CD4-positive, alpha-beta T cell (primary cell): ENCODE measurements at regions not wholly inside any gene's neighbourhood (a gene's known extent, or its start where the extent isn't known, plus 50 kb on each side); places are given as distances from the start of the nearest gene placed in this dataset.
"Not testable (repeated sequence)": the region's sequence is repeated elsewhere in the genome, so short reads cannot be mapped to it uniquely, and the experiment has no call there.

Experiments
- ATAC-seq: fragments of 200-7000 bp; cut with Tn5 transposase; one replicate; pipeline ENCODE4 v1.10.0; 2022; ENCODE audit warnings: mild to moderate bottlenecking; ENCODE audit not compliant: poor library complexity
- CTCF ChIA-PET: fragments of 350-600 bp; sonication (Branson Sonifier 250); formaldehyde crosslinking; loops from one replicate; lab custom pipeline; 2021; ENCODE audit warnings: antibody characterized with exemption, inconsistent platforms; lab: Charles Lee
- POLR2A ChIA-PET: fragments of 350-600 bp; sonication (Branson Sonifier 250); formaldehyde crosslinking; loops from one replicate; lab custom pipeline; 2021; ENCODE audit warnings: antibody characterized with exemption, inconsistent platforms; lab: Charles Lee
- DNase-seq, 14 experiments: peaks; one replicate each; pipeline ENCODE4 v3.0.0-alpha.2; 2013 to 2020; ENCODE audit warnings: mixed read lengths in 2 of 14
- H3K27ac ChIP-seq, 2 donors: one replicate each; pipeline versions ENCODE4 v1.5.1 to v1.7.0; 2013; ENCODE audit warnings: low read length in 2 of 2, low read depth in 1 of 2, mild to moderate bottlenecking in 1 of 2
- H3K27me3 ChIP-seq, 2 experiments: 1 replicate in 1 of 2; 2 replicates in 1 of 2; pipeline versions ENCODE4 v1.6.1 to v1.7.0; 2013; ENCODE audit warnings: low read length in 2 of 2, control low read depth in 1 of 2, mild to moderate bottlenecking in 1 of 2, moderate library complexity in 1 of 2; ENCODE audit not compliant: insufficient read depth in 2 of 2, control insufficient read depth in 1 of 2
- H3K36me3 ChIP-seq: one replicate; pipeline ENCODE4 v1.6.1; 2013; ENCODE audit warnings: low read length, control low read depth; ENCODE audit not compliant: insufficient read depth
- H3K4me1 ChIP-seq: one replicate; pipeline ENCODE4 v1.6.1; 2013; ENCODE audit warnings: low read length, control low read depth; ENCODE audit not compliant: insufficient read depth
- H3K4me3 ChIP-seq: one replicate; pipeline ENCODE4 v1.5.1; 2013; ENCODE audit warnings: mild to moderate bottlenecking, low read length, moderate library complexity
- H3K9me3 ChIP-seq, 2 experiments: 1 replicate in 1 of 2; 2 replicates in 1 of 2; pipeline versions ENCODE4 v1.6.1 to v1.7.0; 2013; ENCODE audit warnings: low read length in 2 of 2, mild to moderate bottlenecking in 2 of 2, control low read depth in 1 of 2, moderate library complexity in 1 of 2; ENCODE audit not compliant: control insufficient read depth in 1 of 2, insufficient read depth in 1 of 2
- H3K27ac Mint-ChIP-seq: one replicate; pipeline ENCODE4 v1.8.0; 2020; ENCODE audit warnings: mixed read lengths
- H3K27me3 Mint-ChIP-seq: one replicate; pipeline ENCODE4 v1.8.0; 2021; ENCODE audit warnings: mixed read lengths
- H3K36me3 Mint-ChIP-seq: one replicate; pipeline ENCODE4 v1.8.0; 2021; ENCODE audit warnings: low read depth, mixed read lengths
- H3K4me1 Mint-ChIP-seq: one replicate; pipeline ENCODE4 v1.8.0; 2021; ENCODE audit warnings: low read depth, mixed read lengths
- H3K4me3 Mint-ChIP-seq: one replicate; pipeline ENCODE4 v1.8.0; 2020; ENCODE audit warnings: mild to moderate bottlenecking, mixed read lengths
- H3K9me3 Mint-ChIP-seq: one replicate; pipeline ENCODE4 v1.8.0; 2020; ENCODE audit warnings: mixed read lengths
- intact Hi-C, 2 experiments: fragments of 100-400 bp; cut with DNase I in 1 of 2; cut with micrococcal nuclease in 1 of 2; formaldehyde crosslinking; loops; one replicate each; pipeline versions ENCODE4 v1.15.1 to v1.9.0; 2023 to 2025; cut with DNase I, micrococcal nuclease
- TF ChIP-seq, protein P1 (sequence below): fragments of 200-600 bp; IDR thresholded peaks from one replicate; pipeline ENCODE4 v1.8.0; 2022; ENCODE audit warnings: antibody characterized with exemption, mild to moderate bottlenecking

DNA sequence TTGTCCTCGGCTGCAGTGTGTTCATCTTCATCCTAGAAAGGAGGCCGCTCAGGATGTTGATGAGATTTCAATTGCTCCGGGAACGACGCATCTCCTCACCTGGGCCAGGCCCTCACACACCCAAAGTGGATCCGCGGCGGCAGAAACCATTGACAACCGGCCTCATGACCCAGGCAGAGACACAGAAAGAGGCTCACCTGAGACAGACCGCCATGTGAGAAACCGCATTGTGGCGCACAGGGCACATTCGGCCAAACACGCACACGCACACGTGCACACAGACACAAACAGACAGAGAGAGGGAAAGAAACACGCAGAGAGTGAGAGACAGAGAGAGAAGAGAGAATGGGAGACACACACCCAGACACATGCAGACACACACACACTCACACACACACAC lies 3879.3 kb downstream of the SRGAP2C start:
- ATAC-seq, H3K4me3 ChIP-seq, H3K27ac Mint-ChIP-seq, H3K27ac ChIP-seq, POLR2A ChIA-PET, H3K9me3 Mint-ChIP-seq, H3K27me3 ChIP-seq, H3K4me3 Mint-ChIP-seq, H3K4me1 ChIP-seq, H3K36me3 ChIP-seq, DNase-seq, H3K27me3 Mint-ChIP-seq, CTCF ChIA-PET, intact Hi-C loops, H3K4me1 Mint-ChIP-seq: not testable (repeated sequence)
- peaks cover 0 to 51% of the 10 kb centered on the region in 2 experiments for H3K9me3 ChIP-seq
- peaks cover 16% of the 10 kb centered on the region for H3K36me3 Mint-ChIP-seq

DNA sequence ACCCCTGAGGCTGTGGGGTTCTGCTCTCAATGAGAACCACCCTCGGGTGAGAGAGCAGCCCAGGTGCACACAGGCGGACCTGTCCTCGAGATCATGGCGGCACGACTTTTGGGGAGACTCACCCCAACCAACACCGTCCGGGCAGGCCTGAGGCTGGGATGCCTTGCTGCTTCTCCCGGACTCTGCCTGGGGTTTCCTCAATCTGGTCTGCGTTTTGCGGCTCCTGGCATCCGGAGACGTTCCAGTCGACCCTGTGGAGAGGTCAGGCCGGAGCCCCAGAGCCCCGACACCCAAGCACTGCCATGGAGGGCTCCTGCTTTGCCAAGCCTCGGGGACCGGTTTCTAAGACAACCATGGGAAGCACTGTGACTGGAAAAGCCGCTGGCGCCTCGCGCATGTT lies 3879.7 kb downstream of the SRGAP2C start:
- Mint-ChIP-seq H3K36me3 (peaks cover 20% of the 10 kb centered on the region), H3K27ac (no peak overlapping the region), H3K4me3 (no peak overlapping the region), H3K27me3 (no peaks in the 10 kb centered on the region), H3K9me3 (peaks cover 10% of the 10 kb centered on the region), H3K4me1 (no peaks in the 10 kb centered on the region)
- TF ChIP-seq, protein P1, sequence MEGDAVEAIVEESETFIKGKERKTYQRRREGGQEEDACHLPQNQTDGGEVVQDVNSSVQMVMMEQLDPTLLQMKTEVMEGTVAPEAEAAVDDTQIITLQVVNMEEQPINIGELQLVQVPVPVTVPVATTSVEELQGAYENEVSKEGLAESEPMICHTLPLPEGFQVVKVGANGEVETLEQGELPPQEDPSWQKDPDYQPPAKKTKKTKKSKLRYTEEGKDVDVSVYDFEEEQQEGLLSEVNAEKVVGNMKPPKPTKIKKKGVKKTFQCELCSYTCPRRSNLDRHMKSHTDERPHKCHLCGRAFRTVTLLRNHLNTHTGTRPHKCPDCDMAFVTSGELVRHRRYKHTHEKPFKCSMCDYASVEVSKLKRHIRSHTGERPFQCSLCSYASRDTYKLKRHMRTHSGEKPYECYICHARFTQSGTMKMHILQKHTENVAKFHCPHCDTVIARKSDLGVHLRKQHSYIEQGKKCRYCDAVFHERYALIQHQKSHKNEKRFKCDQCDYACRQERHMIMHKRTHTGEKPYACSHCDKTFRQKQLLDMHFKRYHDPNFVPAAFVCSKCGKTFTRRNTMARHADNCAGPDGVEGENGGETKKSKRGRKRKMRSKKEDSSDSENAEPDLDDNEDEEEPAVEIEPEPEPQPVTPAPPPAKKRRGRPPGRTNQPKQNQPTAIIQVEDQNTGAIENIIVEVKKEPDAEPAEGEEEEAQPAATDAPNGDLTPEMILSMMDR: no peak
- POLR2A ChIA-PET: no interaction called here
- peak in 1 of 14 experiments; percentile 11 for DNase-seq
- CTCF ChIA-PET: no interaction called here
- Histone ChIP-seq H3K9me3 (peaks cover under 1 to 56% of the 10 kb centered on the region in 2 experiments), H3K27ac (no peak overlapping the region), H3K27me3 (no peaks in the 10 kb centered on the region), H3K4me1 (no peaks in the 10 kb centered on the region), H3K36me3 (no peaks in the 10 kb centered on the region), H3K4me3 (no peak overlapping the region)
- intact Hi-C loops: no loop called here
- ATAC-seq: no peak

DNA sequence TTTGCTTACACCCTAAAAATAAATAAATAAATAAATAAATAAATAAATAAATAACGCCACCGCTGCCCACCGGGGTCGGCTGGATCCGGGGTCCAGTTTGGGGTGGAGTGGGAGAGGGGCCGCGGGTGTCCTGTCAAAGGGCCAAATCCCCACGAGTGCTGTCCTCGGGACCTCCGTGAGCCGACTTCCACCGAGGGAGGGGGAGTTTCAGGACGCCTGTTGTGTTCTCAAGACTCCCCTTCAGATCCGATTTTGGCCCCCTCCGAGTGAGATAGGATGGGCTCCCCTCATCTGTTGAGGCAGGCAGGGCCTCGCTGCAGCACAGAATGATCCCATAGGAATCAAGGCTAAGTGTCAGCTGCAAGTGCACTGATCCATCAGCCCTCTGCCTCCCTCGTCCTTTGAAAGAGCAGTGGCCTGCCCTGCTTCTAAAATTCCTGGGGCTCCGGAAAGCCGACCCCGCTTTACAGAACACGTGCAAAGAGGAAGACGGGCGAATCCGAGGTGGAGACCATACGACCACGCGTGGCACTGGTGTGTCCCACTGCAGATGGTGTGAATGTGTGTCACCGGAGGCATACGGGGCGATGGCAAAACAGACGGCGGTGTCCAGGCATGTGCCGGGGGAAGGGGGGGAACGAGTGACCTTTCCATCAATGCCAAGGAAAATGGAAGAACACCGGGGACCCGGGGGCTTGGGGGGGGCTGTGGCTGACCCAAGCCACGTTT lies 3880.5 kb downstream of the SRGAP2C start:
- H3K27ac Mint-ChIP-seq: no peak overlapping the region
- H3K36me3 ChIP-seq: no peaks in the 10 kb centered on the region
- H3K9me3 ChIP-seq: peaks cover 7 to 64% of the 10 kb centered on the region in 2 experiments
- H3K27ac ChIP-seq: no peak overlapping the region
- H3K27me3 ChIP-seq: no peaks in the 10 kb centered on the region
- DNase-seq: peak in 1 of 14 experiments; percentile 19
- POLR2A ChIA-PET: no interaction called here
- no peaks in the 10 kb centered on the region for H3K27me3 Mint-ChIP-seq
- H3K9me3 Mint-ChIP-seq: peaks cover 15% of the 10 kb centered on the region
- H3K4me1 Mint-ChIP-seq: no peaks in the 10 kb centered on the region
- no peak overlapping the region for H3K4me3 Mint-ChIP-seq
- TF ChIP-seq, protein P1: no peak
- ATAC-seq: no peak
- H3K4me1 ChIP-seq: no peaks in the 10 kb centered on the region
- CTCF ChIA-PET: no interaction called here
- peaks cover 28% of the 10 kb centered on the region for H3K36me3 Mint-ChIP-seq
- intact Hi-C loops: no loop called here
- H3K4me3 ChIP-seq: no peak overlapping the region

DNA sequence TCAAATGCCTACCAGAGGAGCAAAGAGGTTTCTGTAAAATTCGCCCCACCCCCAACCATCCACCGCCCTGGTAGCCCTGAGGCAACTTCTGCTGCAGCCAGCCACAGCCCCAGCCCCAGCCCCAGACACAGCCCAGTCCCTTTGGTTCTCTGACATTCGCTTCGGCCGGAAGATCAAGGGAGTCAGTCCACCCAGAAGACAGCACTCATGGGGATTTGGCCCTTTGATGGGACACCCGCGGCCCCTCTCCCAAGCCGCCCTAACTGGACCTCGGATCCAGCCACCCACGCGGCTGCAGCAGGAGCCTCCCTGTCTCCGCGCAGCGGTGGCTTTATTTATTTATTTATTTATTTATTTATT lies 3881.0 kb downstream of the SRGAP2C start:
- Mint-ChIP-seq H3K27me3 (no peaks in the 10 kb centered on the region), H3K27ac (no peak overlapping the region), H3K4me3 (no peak overlapping the region), H3K4me1 (no peaks in the 10 kb centered on the region), H3K9me3 (peaks cover 15% of the 10 kb centered on the region), H3K36me3 (peaks cover 32% of the 10 kb centered on the region)
- TF ChIP-seq, protein P1: no peak
- Histone ChIP-seq H3K9me3 (peaks cover 7 to 69% of the 10 kb centered on the region in 2 experiments), H3K27me3 (no peaks in the 10 kb centered on the region), H3K4me1 (no peaks in the 10 kb centered on the region), H3K4me3 (no peak overlapping the region), H3K36me3 (no peaks in the 10 kb centered on the region), H3K27ac (no peak overlapping the region)
- ATAC-seq (no peak), DNase-seq (no peak)
- intact Hi-C loops: no loop called here
- ChIA-PET CTCF (no interaction called here), POLR2A (no interaction called here)
